ENCODE measurements at regions not wholly inside any gene's neighbourhood (a gene's known extent, or its start where the extent isn't known, plus 50 kb on each side); places are given as distances from the start of the nearest gene placed in this dataset.
A peak's percentile ranks its signal among the peaks of the same experiment; 100 is the strongest.
"Not testable (repeated sequence)": the region's sequence is repeated elsewhere in the genome, so short reads cannot be mapped to it uniquely, and the experiment has no call there.

- DNase-seq = no peak
Observed at GRCh38 chr18:61676773-61677434, 215.9 kb downstream of the RNF152 start.

DNA sequence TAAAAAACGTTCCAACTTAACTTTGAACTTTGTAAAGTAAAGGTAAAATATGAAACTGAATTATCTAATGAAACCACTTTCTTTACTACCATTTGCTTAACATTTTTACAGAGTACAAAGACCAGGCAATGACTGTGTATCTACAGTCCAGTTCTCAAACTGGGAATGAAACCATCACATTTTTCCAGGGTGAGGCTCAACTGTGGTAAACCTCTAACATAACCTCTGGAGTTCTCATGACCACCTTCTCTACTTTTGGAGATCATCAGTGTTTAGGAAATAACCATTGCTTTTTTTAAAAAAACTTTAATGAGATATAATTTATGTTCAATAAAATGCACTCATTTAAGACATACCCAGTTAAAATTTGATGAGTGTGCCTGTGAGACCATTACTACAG, 223.5 kb downstream of the RNF152 start:
- DNase-seq = no peak

DNA sequence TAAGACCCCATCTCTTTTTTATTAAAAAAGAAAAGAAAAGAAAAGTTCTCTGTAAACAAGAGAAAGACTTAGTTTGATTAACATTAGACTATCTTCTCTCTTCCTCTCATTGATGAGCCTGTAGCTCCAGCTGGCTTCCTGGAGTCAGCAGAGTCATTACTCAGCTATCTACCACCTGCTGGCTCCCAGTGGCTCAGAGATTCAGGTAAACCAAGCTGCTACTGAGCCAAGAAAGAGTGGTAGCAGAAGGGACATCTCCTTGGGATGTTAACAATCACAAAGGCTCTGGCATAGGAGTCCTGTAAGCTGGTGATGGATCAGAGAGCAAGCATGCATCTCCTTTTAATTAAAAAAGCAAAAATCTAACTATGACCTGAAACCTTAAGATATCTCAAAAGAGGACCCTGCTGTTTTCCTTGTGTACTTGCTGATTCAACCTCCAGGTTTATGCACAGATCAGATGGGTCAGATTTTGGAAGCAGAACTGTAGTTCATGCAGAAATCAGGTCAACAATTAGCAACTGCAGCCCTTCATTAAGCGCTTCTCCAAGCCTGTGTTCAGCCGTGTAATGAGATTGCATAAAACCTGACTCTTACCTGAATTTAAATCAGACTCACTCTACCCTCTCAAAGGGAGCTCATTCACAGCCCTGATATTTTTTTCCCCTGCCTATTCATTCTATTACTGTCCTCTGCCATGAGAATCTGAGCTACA, 225.8 kb downstream of the RNF152 start:
- DNase-seq = no peak

DNA sequence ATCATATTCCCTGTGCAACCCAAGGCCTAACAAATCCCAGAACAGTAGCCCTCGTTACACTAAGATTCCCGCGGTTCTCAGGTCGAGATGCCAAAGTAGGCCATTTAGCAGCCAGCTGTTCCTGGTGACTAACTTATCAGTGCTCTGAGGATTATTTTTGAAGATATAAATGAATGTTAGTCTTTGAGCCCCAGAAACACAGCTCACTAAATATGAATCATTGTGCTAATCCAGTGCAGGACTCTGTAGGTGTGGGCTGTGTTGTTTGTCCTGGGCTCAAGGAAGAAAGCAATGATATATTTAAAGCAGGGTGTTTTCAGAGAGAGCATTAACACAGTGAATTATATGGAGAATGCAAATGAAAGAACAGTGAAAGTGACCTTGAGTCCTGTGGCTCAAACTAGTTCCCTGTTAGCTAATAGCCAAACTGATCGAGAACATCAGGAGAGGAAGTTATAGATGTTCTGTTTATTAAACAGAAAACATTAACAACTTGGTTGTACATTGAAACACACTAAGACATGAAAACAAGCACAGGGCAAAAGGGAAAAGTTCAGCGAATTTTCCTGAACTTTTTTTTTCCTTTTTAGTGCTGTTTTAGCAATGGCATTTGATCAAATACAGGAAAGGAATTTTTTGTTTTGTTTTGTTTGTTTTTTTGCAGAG, 228.3 kb downstream of the RNF152 start:
- no peak for DNase-seq

GRCh38 chr18:61662726-61663125, 230.1 kb downstream of the RNF152 start:
- DNase-seq = no peak

- DNase-seq = no peak
Observed at GRCh38 chr18:61658431-61658830, 234.4 kb downstream of the RNF152 start.

DNA sequence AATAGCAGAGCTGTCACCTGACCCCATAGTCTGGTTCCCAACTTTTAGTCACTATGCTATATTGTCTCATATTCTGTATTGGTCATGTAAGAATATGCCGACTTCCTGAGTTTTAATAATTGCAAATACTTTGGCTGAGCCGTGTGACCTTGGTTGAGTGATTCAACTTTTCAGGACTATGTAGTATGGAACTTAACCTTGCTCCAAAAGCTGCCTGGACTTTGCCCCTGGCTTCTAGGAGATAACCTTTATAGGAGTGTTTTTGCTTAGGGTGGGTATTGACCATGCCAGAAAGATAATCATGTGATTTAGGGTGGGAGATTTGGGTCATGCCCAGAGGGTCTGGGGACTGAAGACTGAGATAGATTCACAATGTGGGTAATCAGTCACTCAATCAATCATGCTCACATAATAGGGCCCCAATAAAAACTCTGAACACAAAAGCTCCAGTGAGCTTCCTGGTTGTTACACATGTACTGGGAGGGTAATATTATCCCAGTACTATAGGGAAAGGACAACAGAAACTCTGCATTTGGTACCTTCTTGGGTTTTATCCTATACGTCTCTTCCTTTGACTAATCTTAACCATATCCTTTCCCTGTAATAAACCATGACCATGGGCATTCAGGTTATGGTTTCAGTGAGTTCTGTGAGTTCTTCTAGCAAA, 235.6 kb downstream of the RNF152 start:
- no peak for DNase-seq

GRCh38 chr18:61655630-61656029, 237.2 kb downstream of the RNF152 start:
- no peak for DNase-seq

GRCh38 chr18:61653823-61654551, 238.8 kb downstream of the RNF152 start:
- DNase-seq = no peak

GRCh38 chr18:61651880-61652268, 240.9 kb downstream of the RNF152 start:
- DNase-seq = no peak

- DNase-seq = no peak
Observed at GRCh38 chr18:61651145-61651879, 241.5 kb downstream of the RNF152 start.

- no peak for DNase-seq
Observed at GRCh38 chr18:61643884-61644647, 248.7 kb downstream of the RNF152 start.

DNA sequence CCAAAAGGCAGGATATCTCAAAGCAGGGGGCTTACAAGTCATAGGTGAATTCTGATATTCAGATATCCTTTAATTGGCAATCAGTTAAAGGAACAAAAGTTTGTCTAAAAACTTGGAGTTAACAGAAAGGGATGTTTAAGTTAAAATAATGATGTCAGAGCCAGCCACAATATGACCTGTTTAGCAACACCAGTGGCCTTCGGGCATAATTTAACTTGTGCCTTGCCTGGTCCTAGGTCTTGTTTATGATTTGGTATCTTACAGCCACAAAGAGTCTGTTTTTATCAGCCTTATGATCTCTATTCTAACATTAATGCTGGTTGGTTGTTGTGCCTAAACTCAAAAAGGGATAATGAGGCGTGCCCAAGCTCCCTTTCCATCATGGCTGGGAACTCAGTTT, 252.9 kb downstream of the RNF152 start:
- no peak for DNase-seq

DNA sequence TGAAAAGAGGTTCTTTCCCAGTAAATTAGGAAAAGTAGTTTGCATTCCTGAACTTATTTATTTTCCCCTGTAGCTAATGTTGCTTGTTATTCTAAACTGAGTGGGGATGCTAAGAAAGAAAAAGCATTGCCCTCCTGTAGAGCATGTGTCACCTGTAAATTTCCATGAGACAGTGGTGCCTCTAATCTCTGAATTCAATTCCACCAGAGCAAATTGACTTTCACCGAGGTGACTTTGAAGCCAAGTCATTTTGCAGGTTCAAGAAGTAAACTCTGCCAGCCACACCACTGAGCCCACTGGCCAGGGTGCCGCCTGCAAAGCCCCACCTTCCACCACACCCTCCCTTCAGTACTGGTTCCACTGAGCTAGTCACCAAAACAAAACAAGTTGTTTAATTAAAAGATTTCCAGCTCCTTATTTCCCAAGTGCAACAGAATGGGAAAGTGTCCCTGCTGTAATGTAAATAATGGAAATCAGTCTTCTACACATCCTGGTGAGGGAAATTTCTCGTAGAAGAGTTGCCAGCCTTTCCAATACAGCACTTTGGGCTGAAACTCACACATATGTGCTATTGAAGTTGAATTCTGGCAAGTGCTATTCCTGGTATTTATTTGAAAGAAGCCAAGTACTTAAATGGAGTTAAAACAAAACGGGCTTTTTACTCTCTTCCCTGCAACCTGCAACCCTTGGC, 254.8 kb downstream of the RNF152 start:
- DNase-seq = no peak

- no peak for DNase-seq
Observed at GRCh38 chr18:61637319-61637718, 255.5 kb downstream of the RNF152 start.

DNA sequence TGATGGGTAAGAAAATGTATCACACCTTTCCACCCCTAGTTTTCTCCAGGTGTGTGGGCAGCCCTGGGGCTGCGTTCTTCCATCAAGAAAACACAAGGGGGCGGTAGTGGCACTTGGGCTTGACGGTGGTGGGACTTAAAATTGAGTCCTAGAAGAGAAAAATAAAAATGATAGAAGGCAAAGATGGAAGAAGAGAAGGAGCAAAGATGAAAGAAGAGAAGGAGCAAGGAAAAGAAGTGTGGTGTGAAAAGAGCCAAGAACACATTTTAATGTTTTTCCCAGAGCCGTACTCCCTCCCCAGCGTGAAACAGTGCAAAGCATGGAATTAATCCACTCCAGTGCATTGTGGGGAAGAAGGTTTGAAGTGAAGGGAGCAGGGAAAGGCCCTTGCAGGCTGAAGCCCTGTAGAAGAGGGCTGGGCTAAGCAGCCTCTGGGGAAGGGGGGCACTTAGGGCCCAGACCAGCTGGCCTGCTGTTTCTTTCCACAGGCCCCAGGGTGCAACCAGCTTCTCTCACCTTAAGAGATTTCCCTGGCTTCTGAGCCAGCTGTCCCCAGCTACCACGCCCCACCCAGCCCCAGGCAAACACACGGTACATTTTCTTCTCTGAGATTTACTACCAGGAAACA, 256.8 kb downstream of the RNF152 start:
- DNase-seq = peak; percentile 86

DNA sequence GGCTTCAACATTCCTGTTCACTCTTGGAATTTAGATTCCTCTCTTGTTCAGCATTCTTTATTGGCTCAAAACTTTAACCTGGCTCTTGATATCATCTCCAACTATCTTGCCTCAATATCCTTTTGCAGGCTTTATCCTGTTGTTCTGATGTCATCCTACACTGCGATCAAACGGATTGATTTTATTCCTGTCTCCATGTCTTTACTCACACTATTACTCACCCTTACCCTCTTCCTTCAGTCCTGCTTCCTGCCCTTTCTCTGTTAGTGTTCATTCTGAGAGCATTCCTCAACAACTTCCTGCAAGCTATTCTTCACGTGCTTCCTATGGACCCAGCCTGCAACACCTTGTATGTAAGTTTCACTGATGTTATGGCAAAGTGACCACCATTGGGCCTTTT, 264.7 kb downstream of the RNF152 start:
- no peak for DNase-seq

GRCh38 chr18:61624631-61625030, 268.2 kb downstream of the RNF152 start:
- DNase-seq = not testable (repeated sequence)

DNA sequence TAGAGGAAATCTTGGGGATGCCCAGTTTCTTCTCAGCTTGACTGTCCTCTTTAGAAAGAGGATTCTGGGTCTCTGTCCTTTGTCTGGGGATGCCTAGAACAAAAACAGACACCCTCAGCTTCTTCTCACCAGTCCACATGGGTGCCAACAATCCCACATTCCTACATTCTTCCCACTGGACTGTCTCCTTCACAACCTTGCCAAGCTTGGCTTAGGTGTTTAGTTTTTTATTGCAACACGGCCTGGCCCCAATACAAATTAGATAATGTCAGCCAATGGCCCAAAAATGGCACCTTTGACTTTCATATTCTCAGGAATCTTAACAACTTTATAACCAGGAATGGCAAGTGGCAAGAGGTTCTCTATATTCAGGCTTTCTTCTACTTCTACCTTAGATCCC, 273.0 kb downstream of the RNF152 start:
- no peak for DNase-seq

GRCh38 chr18:61618816-61619215, 274.0 kb downstream of the RNF152 start:
- no peak for DNase-seq
